ENCODE measurements at regions not wholly inside any gene's neighbourhood (a gene's known extent, or its start where the extent isn't known, plus 50 kb on each side); places are given as distances from the start of the nearest gene placed in this dataset.

DNA sequence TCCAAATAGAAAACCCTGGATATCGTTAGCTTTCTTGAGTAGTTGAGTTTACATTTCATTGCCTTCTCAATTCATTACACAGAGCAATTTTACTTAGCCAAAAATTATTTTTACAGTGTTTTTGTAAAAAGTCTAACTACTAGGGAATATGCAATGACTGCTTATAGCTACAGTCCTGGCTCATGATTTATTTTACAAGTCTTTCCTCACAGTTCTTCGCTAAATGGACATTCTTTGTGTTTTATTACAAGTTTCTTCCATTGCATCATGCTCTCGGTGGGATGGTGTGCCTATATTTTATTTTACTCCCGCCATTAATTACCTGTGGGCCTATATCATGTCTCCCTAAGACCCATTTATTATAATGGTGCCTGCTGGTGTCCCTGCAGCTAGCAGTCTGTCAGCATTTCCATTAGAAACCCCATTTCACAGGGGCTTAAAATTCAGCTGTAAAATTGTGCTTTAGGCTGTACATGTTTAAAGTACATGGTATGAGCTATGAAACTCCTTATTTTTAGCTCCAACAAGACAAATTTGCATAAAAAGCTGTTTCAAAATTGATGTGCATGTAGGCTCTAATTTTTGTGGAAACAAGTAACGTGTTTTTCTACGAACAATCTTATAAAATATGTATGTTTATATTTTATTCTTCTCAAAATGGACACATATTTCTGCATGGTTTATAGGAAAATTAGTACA, 227.4 kb downstream of the SLC7A11 start:
- DNase-seq: no peak

- DNase-seq: no peak
These were observed 228.5 kb downstream of the SLC7A11 start for GRCh38 chr4:138013625-138014024.

DNA sequence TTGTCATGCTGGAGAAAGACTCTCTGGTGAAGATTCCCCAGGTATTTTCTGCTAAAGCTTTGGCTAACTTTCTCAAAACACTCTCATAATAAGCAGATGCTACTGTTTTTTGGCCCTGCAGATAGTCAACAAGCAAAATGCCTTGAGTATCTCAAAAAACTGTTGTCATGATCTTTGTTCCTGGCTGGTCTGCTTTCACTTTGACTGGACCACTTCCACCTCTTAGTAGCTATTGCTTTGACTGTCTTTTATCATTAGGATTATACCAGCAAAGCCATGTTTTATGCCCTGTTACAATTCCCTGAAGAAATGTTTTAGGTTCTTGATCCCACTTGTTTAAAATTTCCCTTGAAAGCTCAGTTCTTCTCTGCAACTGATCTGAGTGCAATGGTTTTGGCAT, 231.5 kb downstream of the SLC7A11 start:
- no peak for DNase-seq

DNA sequence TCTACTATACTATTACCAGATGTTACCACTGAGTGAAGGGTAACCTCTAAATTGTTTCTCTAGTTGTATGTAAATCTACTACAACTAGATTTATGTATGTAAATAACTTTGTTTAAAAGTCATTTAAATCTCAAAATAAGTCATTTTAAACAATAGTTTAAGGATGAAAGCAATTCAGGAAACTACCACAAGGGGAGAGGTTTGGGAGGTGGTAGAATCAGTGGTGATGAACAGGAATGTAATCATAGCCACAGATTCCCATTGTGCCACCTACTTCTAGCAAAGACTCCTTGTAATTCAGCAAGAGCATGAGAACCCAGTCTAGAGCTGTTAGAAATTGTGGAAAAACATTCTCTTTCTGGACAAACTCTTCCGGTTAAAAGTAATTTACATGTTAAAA, 234.6 kb downstream of the SLC7A11 start:
- peak; percentile 1 for DNase-seq

- no peak for DNase-seq
These were observed 236.7 kb downstream of the SLC7A11 start for GRCh38 chr4:138005486-138005885.

DNA sequence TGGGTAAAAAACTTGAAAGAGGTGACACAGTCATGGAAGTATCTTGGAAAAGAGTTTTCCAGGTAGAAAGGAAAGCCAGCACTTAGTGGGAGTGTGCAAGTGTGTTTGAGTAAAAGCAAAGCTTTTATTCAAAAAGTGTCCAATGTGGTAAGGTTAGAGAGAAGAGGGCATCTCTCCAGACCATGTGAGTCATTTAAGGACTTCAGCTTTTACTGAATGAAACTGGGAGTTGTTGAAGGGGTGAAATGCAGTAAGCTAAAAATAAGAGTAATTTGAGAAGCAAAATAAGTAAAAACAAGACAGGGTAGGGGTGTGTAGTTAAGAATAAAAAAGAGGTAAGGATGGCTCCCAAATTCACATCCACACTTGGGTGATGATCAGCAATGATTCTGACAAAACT, 238.9 kb downstream of the SLC7A11 start:
- DNase-seq: no peak

GRCh38 chr4:137998666-137999429, 243.3 kb downstream of the SLC7A11 start:
- no peak for DNase-seq

DNA sequence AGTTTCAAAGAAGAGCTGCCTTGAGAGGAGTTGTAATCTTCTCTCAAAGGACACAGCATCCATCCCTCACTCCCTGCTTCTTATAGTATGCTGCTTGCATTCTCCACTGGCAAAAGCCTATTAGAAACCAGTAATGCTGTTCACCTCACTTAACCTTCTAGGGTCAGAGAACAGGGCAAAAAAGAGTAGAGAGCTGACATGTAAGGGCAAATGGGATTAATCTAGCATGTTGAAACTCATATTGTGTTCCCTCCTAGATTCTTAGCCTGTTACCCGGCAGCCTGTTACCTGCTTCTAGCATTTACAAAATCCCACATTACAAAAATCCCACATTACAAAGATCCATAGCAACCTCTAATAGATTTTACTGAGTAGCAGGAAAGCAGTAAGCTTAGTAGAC, 244.7 kb downstream of the SLC7A11 start:
- no peak for DNase-seq

DNA sequence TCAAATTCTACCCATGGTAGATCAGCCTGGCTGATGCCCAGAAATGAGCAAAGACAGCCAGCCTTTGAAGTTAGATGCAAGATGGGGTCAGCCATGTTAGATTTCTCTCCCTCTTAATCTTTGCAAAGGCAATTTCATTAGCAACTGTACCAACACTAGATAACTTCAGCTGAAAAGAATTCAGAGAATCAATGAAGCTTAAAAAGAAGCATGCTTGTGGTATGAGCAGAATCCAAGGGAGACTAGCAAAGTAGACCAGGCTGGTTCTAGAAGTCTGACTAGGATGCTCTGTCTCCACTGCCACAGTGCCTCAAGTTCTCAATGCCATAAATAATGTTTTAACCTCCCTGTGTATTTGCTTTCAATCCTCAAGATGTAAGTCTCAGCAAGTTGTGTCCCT, 247.3 kb downstream of the SLC7A11 start:
- DNase-seq: no peak

- DNase-seq: no peak
These were observed 248.9 kb downstream of the SLC7A11 start for GRCh38 chr4:137993232-137993631.

- DNase-seq: no peak
These were observed 260.9 kb downstream of the SLC7A11 start for GRCh38 chr4:137981277-137981676.

- DNase-seq: no peak
These were observed 261.5 kb downstream of the SLC7A11 start for GRCh38 chr4:137980641-137981040.

DNA sequence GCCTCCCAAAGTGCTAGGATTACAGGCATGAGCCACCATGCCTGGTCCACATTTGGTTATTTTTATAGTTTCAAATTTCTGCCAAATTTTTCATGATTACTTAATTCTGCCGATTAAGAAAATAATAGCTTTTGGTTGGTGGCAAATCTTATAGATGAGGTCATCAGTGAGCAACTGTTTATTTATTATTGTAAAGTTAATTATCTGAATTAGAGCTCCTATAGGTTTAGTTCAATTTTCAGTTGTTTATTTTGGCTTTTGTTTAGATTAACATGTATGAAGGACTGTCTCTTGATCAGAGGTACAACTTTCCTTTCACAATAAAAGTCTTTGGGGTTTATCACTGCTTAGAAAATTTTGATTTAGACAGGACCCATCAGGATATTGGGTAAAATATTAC, 262.2 kb downstream of the SLC7A11 start:
- DNase-seq: no peak

GRCh38 chr4:137968956-137969678, 273.0 kb downstream of the SLC7A11 start:
- no peak for DNase-seq

DNA sequence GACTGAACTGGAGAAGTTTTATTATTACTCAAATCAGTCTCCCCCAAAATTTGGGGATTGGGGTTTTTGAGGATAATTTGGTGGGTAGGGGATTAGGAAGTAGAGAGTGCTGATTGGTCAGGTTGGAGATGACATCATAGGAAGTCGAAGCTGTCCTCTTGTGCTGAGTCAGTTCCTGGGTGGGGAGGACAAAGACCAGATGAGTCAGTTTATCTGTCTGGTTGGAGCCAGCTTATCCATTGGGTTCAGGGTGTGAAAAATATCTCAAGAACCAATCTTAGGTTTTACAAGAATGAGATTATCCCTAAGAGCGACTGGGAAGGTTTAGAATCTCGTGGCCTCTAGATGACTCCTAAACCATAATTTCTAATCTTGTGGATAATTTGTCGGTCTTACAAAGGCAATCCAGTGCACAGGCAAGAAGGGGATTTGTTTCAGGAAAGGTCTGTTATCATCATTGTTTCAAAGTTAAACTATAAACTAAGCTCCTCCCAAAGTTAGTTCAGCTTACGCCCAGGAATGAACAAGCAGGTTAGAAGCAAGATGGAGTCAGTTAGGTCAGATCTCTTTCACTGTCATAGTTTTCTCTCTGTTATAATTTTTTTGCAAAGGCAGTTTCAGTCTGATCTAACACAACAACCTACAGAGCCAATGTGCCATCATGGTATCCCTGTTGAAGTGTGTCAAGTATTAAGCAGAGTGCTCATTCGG, 274.5 kb downstream of the SLC7A11 start:
- no peak for DNase-seq

DNA sequence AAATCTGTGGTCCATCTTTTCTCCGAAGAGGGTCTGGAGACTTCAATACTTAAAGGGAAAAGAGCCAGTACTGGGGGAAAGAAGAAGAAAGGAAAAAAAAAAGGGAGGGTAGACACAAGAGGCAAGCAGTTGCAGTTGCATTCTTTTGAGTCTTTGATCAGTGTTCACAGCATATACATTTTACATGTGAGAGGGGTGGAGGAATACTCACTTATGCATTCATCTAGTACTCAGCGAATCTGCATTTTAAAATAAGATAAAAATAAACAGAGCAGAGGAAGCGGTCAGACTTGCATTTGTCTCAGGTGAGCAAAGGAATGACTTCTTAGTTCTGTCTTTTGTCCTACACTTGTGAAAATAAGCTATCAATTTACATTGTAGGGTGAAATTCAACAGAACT, 275.6 kb downstream of the SLC7A11 start:
- no peak for DNase-seq

- DNase-seq: no peak
These were observed 281.1 kb downstream of the SLC7A11 start for GRCh38 chr4:137961051-137961438.

DNA sequence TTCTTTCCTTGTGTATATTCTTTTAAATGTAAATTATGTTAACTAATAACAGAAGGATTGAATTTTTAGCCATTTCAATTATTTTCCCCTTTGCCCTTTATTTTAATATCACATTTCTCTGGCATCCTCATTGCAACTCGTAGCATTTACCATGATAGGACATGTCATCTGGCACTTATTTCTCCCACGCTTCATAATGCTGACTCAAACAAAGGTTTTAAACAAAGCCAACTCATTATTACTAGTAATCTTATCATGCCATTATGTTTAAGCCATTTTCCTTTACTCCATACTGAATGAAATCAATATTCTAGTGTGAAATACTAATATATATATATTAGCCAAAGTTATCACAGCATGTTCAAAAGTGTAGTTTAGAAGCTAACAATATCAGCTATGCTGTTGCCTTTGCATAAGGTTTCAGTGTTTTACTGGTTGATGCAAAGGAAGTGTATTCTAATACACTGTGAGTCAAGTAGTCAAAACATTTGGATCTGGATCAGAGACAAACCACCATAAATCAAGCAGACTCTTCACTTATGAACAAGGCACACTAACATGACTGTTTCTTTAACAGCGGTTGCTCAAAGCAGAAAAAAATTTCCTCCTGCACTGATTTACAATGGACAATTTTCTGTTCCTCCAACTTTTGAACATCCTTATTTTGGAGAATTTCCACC, 281.6 kb downstream of the SLC7A11 start:
- no peak for DNase-seq

DNA sequence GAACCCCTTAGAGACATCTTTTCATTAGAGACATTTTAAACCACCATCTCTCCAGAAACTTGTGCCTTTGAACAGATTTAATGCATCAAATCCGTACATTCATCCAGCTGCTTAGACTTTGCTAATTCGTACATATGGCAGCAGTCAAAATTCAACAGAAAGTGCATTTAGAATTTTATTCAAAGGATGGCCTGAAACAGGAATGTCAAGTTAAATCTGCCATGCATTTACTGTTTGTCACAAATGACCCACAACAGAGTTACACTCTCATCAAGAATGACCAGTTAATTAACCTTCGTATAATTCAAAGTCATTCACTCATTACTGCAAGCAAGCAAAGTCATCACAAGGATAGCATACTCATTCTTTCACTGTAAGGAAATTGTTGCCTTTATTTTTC, 284.3 kb downstream of the SLC7A11 start:
- DNase-seq: no peak

DNA sequence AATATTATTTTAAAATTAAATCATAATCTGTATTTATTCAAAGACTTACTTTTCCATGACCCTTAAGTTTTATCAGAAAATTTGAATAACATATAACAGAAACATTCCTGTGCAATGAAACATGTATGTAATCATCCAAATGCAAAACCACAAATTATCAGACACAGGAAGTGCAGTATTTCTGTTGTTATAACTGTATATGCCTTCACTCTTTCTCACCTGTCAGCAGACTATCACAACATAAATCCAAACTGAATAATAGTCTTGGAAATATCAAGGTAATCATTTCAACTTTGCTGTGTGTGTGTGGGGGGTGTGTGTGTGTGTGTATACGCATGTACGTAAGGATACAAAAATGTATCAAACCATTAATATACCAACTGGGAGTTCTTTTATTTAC, 285.9 kb downstream of the SLC7A11 start:
- DNase-seq: no peak

GRCh38 chr4:137955595-137955994, 286.6 kb downstream of the SLC7A11 start:
- DNase-seq: no peak

DNA sequence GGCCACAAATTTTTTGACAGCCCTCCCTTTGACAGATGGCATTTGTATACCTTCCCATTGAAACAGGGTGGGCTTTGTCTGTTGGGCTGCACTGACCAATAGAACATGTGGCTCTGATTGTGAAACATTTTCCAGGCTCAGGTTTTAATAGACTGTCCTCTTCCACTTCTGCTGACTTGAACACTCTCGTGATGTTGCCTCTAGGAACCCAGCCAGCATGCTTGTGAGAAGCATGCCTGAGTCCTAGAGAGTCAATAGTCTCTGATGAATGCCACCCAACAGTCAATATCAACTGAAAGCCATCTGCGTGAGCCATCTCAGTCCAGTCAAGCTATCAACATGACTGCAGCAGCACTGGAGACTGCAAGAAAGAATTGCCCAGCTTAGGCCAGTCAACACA, 290.0 kb downstream of the SLC7A11 start:
- no peak for DNase-seq

DNA sequence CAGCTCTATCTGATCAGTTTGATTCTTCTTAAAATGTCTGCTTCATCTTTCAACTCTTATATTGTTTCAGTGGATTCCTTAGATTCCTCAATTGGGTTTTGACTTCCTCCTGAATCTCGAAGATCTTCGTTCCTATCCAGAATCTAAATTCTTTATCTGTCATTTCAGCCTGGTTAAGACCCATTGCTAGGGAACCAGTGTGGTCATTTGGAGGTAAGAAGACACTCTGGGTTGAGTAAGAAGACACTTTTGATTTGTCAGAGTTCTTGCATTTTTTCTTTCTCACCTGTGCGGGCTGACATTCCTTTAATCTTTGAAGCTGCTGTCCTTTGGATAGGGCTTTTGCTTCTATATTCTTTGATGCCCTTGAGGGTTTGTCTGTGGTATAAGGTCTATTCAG, 291.9 kb downstream of the SLC7A11 start:
- no peak for DNase-seq

Data from hematopoietic multipotent progenitor cell treated with erythropoietin and hydrocortisone succinate and interleukin-3 and kit ligand, for 4 days (in vitro differentiated cells).